ENCODE measurements at regions not wholly inside any gene's neighbourhood (a gene's known extent, or its start where the extent isn't known, plus 50 kb on each side); places are given as distances from the start of the nearest gene placed in this dataset.

GRCh38 chr7:131042269-131043160, 285.2 kb upstream of the MKLN1 start:
- FAIRE-seq: no peak

More at GRCh38 chr7:131042269-131043160, 285.2 kb upstream of the MKLN1 start:
- dilution Hi-C loops (cut with MboI; ENCODE audit: extremely low pct_ligation_motif_present, low sequenced_read_pairs): no loop called here
- intact Hi-C loops (cut with micrococcal nuclease): loop anchor here (5.0 kb wide), 1 partner anchor 205 kb away; no protein-coding TSS in a partner anchor
- Histone ChIP-seq H3K4me1 (ENCODE audit: control insufficient read depth, extremely low read depth, insufficient read depth, low read length) (peaks cover 9% of the 10 kb centered on the region), H3K4me2 (ENCODE audit: insufficient read depth, low read length) (no peak overlapping the region), H3K9me1 (replicated peaks; ENCODE audit: control insufficient read depth, extremely low read depth, insufficient read depth, low read length) (no peaks in the 10 kb centered on the region), H3K27ac (ENCODE audit: insufficient read depth, low read depth, low read length) (no peak overlapping the region), H3K79me2 (ENCODE audit: control insufficient read depth, insufficient read depth, low read length) (peaks cover 2% of the 10 kb centered on the region), H4K20me1 (replicated peaks; ENCODE audit: control insufficient read depth, extremely low read depth, insufficient read depth, low read length) (no peaks in the 10 kb centered on the region), H2AFZ (ENCODE audit: low read depth, low read length) (no peak overlapping the region), H3K9ac (replicated peaks; ENCODE audit: extremely low read depth, insufficient read depth, low read length) (no peak overlapping the region), H3K36me3 (ENCODE audit: control insufficient read depth in 2 of 2, extremely low read depth in 1 of 2, insufficient read depth in 2 of 2, low read length in 2 of 2) (no peaks in the 10 kb centered on the region), H3K9me3 (replicated peaks; ENCODE audit: control insufficient read depth, insufficient read depth, low read length) (no peaks in the 10 kb centered on the region), H3K4me3 (replicated peaks in 1 of 3; ENCODE audit: insufficient read depth in 1 of 3, low read depth in 1 of 3, low read length in 3 of 3) (no peak overlapping the region), H3K27me3 (ENCODE audit: control insufficient read depth in 2 of 2, insufficient read depth in 2 of 2, low read length in 2 of 2) (no peaks in the 10 kb centered on the region)
- CTCF ChIA-PET: interaction anchor here (1.5 to 6.0 kb wide), 3 partner anchors 15 to 145 kb away, joined by 3 to 175 read pairs (median 11); no protein-coding TSS in a partner anchor
- no TSS peak for BruUV-seq (replicated peaks)
- TF ChIP-seq POLR2AphosphoS5 (IDR thresholded peaks at IDR 0.05; ENCODE audit: insufficient read depth, low read depth, low read length) (no peak), POLR2A (IDR thresholded peaks at IDR 0.05; ENCODE audit: low read depth, low read length) (no peak), GATA2 (IDR thresholded peaks at IDR 0.05; ENCODE audit: insufficient read depth, insufficient read length, low read depth, low read length) (no peak), MAX (IDR thresholded peaks at IDR 0.05; ENCODE audit: insufficient read depth, insufficient read length) (no peak), FOS (IDR thresholded peaks at IDR 0.05; ENCODE audit: borderline replicate concordance, insufficient read depth, low read length) (no peak), MYC (IDR thresholded peaks at IDR 0.05; ENCODE audit: low read depth, low read length) (no peak), JUN (IDR thresholded peaks at IDR 0.05; ENCODE audit: borderline replicate concordance, insufficient read depth, insufficient read length, low read depth) (no peak), EZH2 (IDR thresholded peaks at IDR 0.05; ENCODE audit: borderline replicate concordance, low read depth, low read length, severe bottlenecking) (no peak), CTCF (IDR thresholded peaks at IDR 0.05; ENCODE audit: extremely low read depth in 1 of 2, insufficient read depth in 1 of 2, low read depth in 1 of 2, low read length in 2 of 2) (no peak)
- POLR2A ChIA-PET: no interaction called here
- DNase-seq (ENCODE audit: low read depth, low spot score): no peak
